ENCODE measurements at regions not wholly inside any gene's neighbourhood (a gene's known extent, or its start where the extent isn't known, plus 50 kb on each side); places are given as distances from the start of the nearest gene placed in this dataset.

- Mint-ChIP-seq H3K4me1 (peaks cover 13 to 20% (median 14%) of the 10 kb centered on the region in 3 donors), H3K27me3 (peaks cover 18 to 24% of the 10 kb centered on the region in 2 donors), H3K9me3 (peaks cover 0 to 8% (median 0%) of the 10 kb centered on the region in 3 donors), H3K36me3 (no peaks in the 10 kb centered on the region), H3K27ac (no peak overlapping the region), H3K4me3 (no peak overlapping the region)
- WGBS (ENCODE audit: insufficient coverage), result 0% methylated on average over 1 of the region's 4 CpGs
- ChIA-PET POLR2A (no interaction called here), CTCF (no interaction called here)
- no peaks in the 10 kb centered on the region for H3K36me3 ChIP-seq (ENCODE audit: control insufficient read depth in 2 of 2, extremely low read depth in 1 of 2, insufficient read depth in 1 of 2, low read length in 1 of 2)
- no peak for DNase-seq
- no peak overlapping the region for H3K4me3 ChIP-seq (ENCODE audit: control insufficient read depth in 1 of 2, extremely low read depth in 1 of 2, low read length in 1 of 2)
- ATAC-seq (replicated peaks in 1 of 4), result no peak
- H3K27me3 ChIP-seq (replicated peaks in 1 of 2; ENCODE audit: control insufficient read depth in 2 of 2, extremely low read depth in 1 of 2, insufficient read depth in 2 of 2, low read length in 1 of 2), result peaks cover 0 to 20% of the 10 kb centered on the region in 2 experiments
- H3K4me1 ChIP-seq (ENCODE audit: control insufficient read depth in 1 of 2, extremely low read depth in 1 of 2, insufficient read depth in 2 of 2, low read length in 2 of 2), result peaks cover 6 to 15% of the 10 kb centered on the region in 2 experiments
- no peaks in the 10 kb centered on the region for H3K9me3 ChIP-seq
- H3K27ac ChIP-seq (ENCODE audit: low read length), result no peak overlapping the region
Observed at GRCh38 chr17:14596224-14596623, 295.3 kb downstream of the HS3ST3B1 start.

- Mint-ChIP-seq H3K36me3 (no peaks in the 10 kb centered on the region), H3K4me3 (no peak overlapping the region), H3K27ac (no peak overlapping the region), H3K27me3 (peaks cover 22 to 29% of the 10 kb centered on the region in 2 donors), H3K9me3 (peaks cover 0 to 7% (median 0%) of the 10 kb centered on the region in 3 donors), H3K4me1 (peaks cover 13 to 20% (median 14%) of the 10 kb centered on the region in 3 donors)
- WGBS (ENCODE audit: insufficient coverage), result no CpG with 5 or more reads among the region's 6 CpGs
- DNase-seq (no peak), ATAC-seq (replicated peaks in 1 of 4) (no peak)
- Histone ChIP-seq H3K27ac (ENCODE audit: low read length) (no peak overlapping the region), H3K4me3 (ENCODE audit: control insufficient read depth in 1 of 2, extremely low read depth in 1 of 2, low read length in 1 of 2) (no peak overlapping the region), H3K9me3 (no peaks in the 10 kb centered on the region), H3K36me3 (ENCODE audit: control insufficient read depth in 2 of 2, extremely low read depth in 1 of 2, insufficient read depth in 1 of 2, low read length in 1 of 2) (no peaks in the 10 kb centered on the region), H3K27me3 (replicated peaks in 1 of 2; ENCODE audit: control insufficient read depth in 2 of 2, extremely low read depth in 1 of 2, insufficient read depth in 2 of 2, low read length in 1 of 2) (peaks cover 0 to 20% of the 10 kb centered on the region in 2 experiments), H3K4me1 (ENCODE audit: control insufficient read depth in 1 of 2, extremely low read depth in 1 of 2, insufficient read depth in 2 of 2, low read length in 2 of 2) (peaks cover 6 to 15% of the 10 kb centered on the region in 2 experiments)
- ChIA-PET POLR2A (no interaction called here), CTCF (no interaction called here)
Observed at GRCh38 chr17:14595656-14596055, 294.8 kb downstream of the HS3ST3B1 start.

GRCh38 chr17:14594690-14595089 lies 293.8 kb downstream of the HS3ST3B1 start:
- ChIA-PET POLR2A (no interaction called here), CTCF (no interaction called here)
- ATAC-seq (replicated peaks in 1 of 4), result peak in 1 of 4 experiments; percentile 29
- Histone ChIP-seq H3K4me3 (ENCODE audit: control insufficient read depth in 1 of 2, extremely low read depth in 1 of 2, low read length in 1 of 2) (no peak overlapping the region), H3K27me3 (replicated peaks in 1 of 2; ENCODE audit: control insufficient read depth in 2 of 2, extremely low read depth in 1 of 2, insufficient read depth in 2 of 2, low read length in 1 of 2) (peaks cover 0 to 20% of the 10 kb centered on the region in 2 experiments), H3K4me1 (ENCODE audit: control insufficient read depth in 1 of 2, extremely low read depth in 1 of 2, insufficient read depth in 2 of 2, low read length in 2 of 2) (peaks cover 6 to 15% of the 10 kb centered on the region in 2 experiments), H3K9me3 (no peaks in the 10 kb centered on the region), H3K36me3 (ENCODE audit: control insufficient read depth in 2 of 2, extremely low read depth in 1 of 2, insufficient read depth in 1 of 2, low read length in 1 of 2) (no peaks in the 10 kb centered on the region), H3K27ac (ENCODE audit: low read length) (no peak overlapping the region)
- H3K36me3 Mint-ChIP-seq, result no peaks in the 10 kb centered on the region
- H3K4me3 Mint-ChIP-seq, result no peak overlapping the region
- DNase-seq, result no peak
- H3K27me3 Mint-ChIP-seq, result peaks cover 25 to 27% of the 10 kb centered on the region in 2 donors
- no peak overlapping the region for H3K27ac Mint-ChIP-seq
- WGBS (ENCODE audit: insufficient coverage), result 89% methylated on average over 3 of the region's 5 CpGs
- peaks cover 13 to 20% (median 14%) of the 10 kb centered on the region in 3 donors for H3K4me1 Mint-ChIP-seq
- no peaks in the 10 kb centered on the region for H3K9me3 Mint-ChIP-seq

GRCh38 chr17:14593956-14594355 lies 293.1 kb downstream of the HS3ST3B1 start:
- Mint-ChIP-seq H3K27me3 (peaks cover 25 to 27% of the 10 kb centered on the region in 2 donors), H3K4me3 (no peak overlapping the region), H3K36me3 (no peaks in the 10 kb centered on the region), H3K9me3 (no peaks in the 10 kb centered on the region), H3K27ac (no peak overlapping the region), H3K4me1 (peaks cover 13 to 20% (median 14%) of the 10 kb centered on the region in 3 donors)
- ATAC-seq (replicated peaks in 1 of 4), result no peak
- Histone ChIP-seq H3K27ac (ENCODE audit: low read length) (no peak overlapping the region), H3K27me3 (replicated peaks in 1 of 2; ENCODE audit: control insufficient read depth in 2 of 2, extremely low read depth in 1 of 2, insufficient read depth in 2 of 2, low read length in 1 of 2) (peaks cover 0 to 20% of the 10 kb centered on the region in 2 experiments), H3K4me1 (ENCODE audit: control insufficient read depth in 1 of 2, extremely low read depth in 1 of 2, insufficient read depth in 2 of 2, low read length in 2 of 2) (peaks cover 6 to 15% of the 10 kb centered on the region in 2 experiments), H3K4me3 (ENCODE audit: control insufficient read depth in 1 of 2, extremely low read depth in 1 of 2, low read length in 1 of 2) (no peak overlapping the region), H3K9me3 (no peaks in the 10 kb centered on the region), H3K36me3 (ENCODE audit: control insufficient read depth in 2 of 2, extremely low read depth in 1 of 2, insufficient read depth in 1 of 2, low read length in 1 of 2) (no peaks in the 10 kb centered on the region)
- ChIA-PET POLR2A (interaction anchor here in 1 of 2 donors (0.8 kb wide), 1 partner anchor 776 kb away, joined by 3 read pairs; no protein-coding TSS in a partner anchor), CTCF (no interaction called here)
- 70% methylated on average over 4 of the region's 6 CpGs for WGBS (ENCODE audit: insufficient coverage)
- no peak for DNase-seq

DNA sequence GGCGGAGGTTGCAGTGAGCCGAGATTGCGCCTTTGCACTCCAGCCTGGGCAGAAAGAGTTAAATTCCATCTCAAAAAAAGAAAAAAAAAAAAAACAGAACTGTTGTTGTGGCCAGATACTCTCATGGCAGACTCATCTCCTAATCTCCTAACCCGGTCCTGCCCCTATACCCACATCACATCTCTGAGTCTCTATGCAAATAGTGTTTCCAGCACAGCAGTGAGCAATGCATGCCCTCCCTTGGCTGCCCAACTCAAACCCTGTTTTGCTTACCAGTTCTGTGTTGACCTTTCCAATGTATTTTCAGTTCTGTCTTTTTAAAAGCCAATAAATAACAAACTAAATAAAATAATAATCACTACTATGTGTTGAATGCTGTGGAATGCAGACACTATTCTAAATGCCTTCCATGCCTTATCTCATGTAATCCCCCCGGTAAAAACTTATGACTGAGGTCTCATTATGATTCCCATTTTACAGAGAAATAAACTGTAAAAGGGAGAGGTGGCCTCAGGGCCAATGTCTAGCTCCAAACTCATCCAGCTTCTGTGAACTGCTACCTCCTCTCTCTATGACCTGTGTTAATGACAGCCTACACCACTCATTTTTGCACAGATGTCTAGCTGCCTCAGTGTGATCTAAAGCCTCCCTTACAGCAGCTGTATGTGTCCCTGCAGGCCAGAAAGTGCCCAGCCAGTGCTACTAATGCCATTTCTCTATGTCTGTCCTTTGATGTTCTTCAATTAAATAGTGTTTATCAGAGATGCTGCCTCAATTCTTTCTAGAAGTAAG lies 289.8 kb downstream of the HS3ST3B1 start:
- peaks cover under 1 to 8% of the 10 kb centered on the region in 2 experiments for H3K4me1 ChIP-seq (ENCODE audit: control insufficient read depth in 1 of 2, extremely low read depth in 1 of 2, insufficient read depth in 2 of 2, low read length in 2 of 2)
- peaks cover 7 to 9% (median 7%) of the 10 kb centered on the region in 3 donors for H3K4me1 Mint-ChIP-seq
- H3K27ac Mint-ChIP-seq, result no peak overlapping the region
- no peaks in the 10 kb centered on the region for H3K36me3 Mint-ChIP-seq
- 73% methylated on average over 2 of the region's 5 CpGs for whole genome bisulfite sequencing (ENCODE audit: insufficient coverage)
- H3K27me3 ChIP-seq (replicated peaks in 1 of 2; ENCODE audit: control insufficient read depth in 2 of 2, extremely low read depth in 1 of 2, insufficient read depth in 2 of 2, low read length in 1 of 2), result peaks cover 0 to 11% of the 10 kb centered on the region in 2 experiments
- ChIA-PET POLR2A (no interaction called here), CTCF (interaction anchor here in 1 of 2 donors (0.6 kb wide), 1 partner anchor 14 kb away, joined by 8 read pairs; no protein-coding TSS in a partner anchor)
- H3K9me3 Mint-ChIP-seq, result no peaks in the 10 kb centered on the region
- no peak overlapping the region for H3K4me3 Mint-ChIP-seq
- H3K27me3 Mint-ChIP-seq, result peaks cover 12 to 16% of the 10 kb centered on the region in 2 donors
- H3K4me3 ChIP-seq (ENCODE audit: control insufficient read depth in 1 of 2, extremely low read depth in 1 of 2, low read length in 1 of 2), result no peak overlapping the region
- H3K36me3 ChIP-seq (ENCODE audit: control insufficient read depth in 2 of 2, extremely low read depth in 1 of 2, insufficient read depth in 1 of 2, low read length in 1 of 2), result no peaks in the 10 kb centered on the region
- H3K9me3 ChIP-seq, result no peaks in the 10 kb centered on the region
- ATAC-seq (replicated peaks in 1 of 4) (no peak), DNase-seq (no peak)
- H3K27ac ChIP-seq (ENCODE audit: low read length), result no peak overlapping the region

GRCh38 chr17:14585099-14585498 lies 284.2 kb downstream of the HS3ST3B1 start:
- Mint-ChIP-seq H3K4me1 (no peaks in the 10 kb centered on the region), H3K9me3 (no peaks in the 10 kb centered on the region), H3K4me3 (no peak overlapping the region), H3K27me3 (peaks cover 4 to 5% of the 10 kb centered on the region in 2 donors), H3K27ac (no peak overlapping the region), H3K36me3 (no peaks in the 10 kb centered on the region)
- Histone ChIP-seq H3K4me3 (ENCODE audit: control insufficient read depth in 1 of 2, extremely low read depth in 1 of 2, low read length in 1 of 2) (no peak overlapping the region), H3K36me3 (ENCODE audit: control insufficient read depth in 2 of 2, extremely low read depth in 1 of 2, insufficient read depth in 1 of 2, low read length in 1 of 2) (no peaks in the 10 kb centered on the region), H3K27ac (ENCODE audit: low read length) (no peak overlapping the region), H3K9me3 (no peaks in the 10 kb centered on the region), H3K27me3 (replicated peaks in 1 of 2; ENCODE audit: control insufficient read depth in 2 of 2, extremely low read depth in 1 of 2, insufficient read depth in 2 of 2, low read length in 1 of 2) (no peaks in the 10 kb centered on the region), H3K4me1 (ENCODE audit: control insufficient read depth in 1 of 2, extremely low read depth in 1 of 2, insufficient read depth in 2 of 2, low read length in 2 of 2) (no peaks in the 10 kb centered on the region)
- 100% methylated on average over 3 of the region's 4 CpGs for WGBS (ENCODE audit: insufficient coverage)
- ATAC-seq (replicated peaks in 1 of 4), result no peak
- no peak for DNase-seq
- POLR2A ChIA-PET, result no interaction called here
- CTCF ChIA-PET, result no interaction called here

Measured in T-cell (primary cell).